OCI-LY3 (cell line): ENCODE measurements at regions not wholly inside any gene's neighbourhood (a gene's known extent, or its start where the extent isn't known, plus 50 kb on each side); places are given as distances from the start of the nearest gene placed in this dataset.

ENCODE experiments used
- EZH2phosphoT487 ChIP-seq: fragments of 200-600 bp; shearing (Covaris generic); IDR thresholded peaks from 2 replicates; pipeline ENCODE4 v1.6.1; 2018; ENCODE audit warnings: antibody characterized with exemption, mixed run types, low read depth
- TF ChIP-seq, protein P1 (sequence below): fragments of 200-600, 300-600 bp; sonication (generic); IDR thresholded peaks from 2 replicates; pipeline ENCODE4 v1.5.1; 2014; ENCODE audit warnings: antibody characterized with exemption, low read length, low read depth

DNA sequence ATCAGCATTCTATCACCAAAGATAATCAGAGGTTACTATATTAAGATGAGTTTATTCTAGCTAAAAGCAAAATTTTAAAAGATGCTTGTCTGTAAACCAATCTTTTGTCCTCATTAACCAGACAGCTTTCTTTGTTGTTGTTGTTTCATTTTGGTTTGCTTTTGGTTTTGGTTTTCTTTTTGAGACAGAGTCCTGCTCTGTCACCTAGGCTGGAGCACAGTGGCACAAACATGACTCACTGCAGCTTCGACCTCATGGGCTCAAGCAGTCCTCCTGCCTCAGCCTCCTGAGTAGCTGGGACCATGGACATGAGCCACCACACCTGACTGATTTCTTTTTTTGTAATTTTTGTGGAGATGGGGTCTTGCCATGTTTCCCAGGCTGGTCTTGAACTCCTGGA lies 102.9 kb downstream of the COX18 start:
- TF ChIP-seq, protein P1, sequence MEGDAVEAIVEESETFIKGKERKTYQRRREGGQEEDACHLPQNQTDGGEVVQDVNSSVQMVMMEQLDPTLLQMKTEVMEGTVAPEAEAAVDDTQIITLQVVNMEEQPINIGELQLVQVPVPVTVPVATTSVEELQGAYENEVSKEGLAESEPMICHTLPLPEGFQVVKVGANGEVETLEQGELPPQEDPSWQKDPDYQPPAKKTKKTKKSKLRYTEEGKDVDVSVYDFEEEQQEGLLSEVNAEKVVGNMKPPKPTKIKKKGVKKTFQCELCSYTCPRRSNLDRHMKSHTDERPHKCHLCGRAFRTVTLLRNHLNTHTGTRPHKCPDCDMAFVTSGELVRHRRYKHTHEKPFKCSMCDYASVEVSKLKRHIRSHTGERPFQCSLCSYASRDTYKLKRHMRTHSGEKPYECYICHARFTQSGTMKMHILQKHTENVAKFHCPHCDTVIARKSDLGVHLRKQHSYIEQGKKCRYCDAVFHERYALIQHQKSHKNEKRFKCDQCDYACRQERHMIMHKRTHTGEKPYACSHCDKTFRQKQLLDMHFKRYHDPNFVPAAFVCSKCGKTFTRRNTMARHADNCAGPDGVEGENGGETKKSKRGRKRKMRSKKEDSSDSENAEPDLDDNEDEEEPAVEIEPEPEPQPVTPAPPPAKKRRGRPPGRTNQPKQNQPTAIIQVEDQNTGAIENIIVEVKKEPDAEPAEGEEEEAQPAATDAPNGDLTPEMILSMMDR, result no peak
- TF ChIP-seq EZH2phosphoT487, result no peak
